ENCODE measurements at regions not wholly inside any gene's neighbourhood (a gene's known extent, or its start where the extent isn't known, plus 50 kb on each side); places are given as distances from the start of the nearest gene placed in this dataset.
"Not testable (repeated sequence)": the region's sequence is repeated elsewhere in the genome, so short reads cannot be mapped to it uniquely, and the experiment has no call there.

DNA sequence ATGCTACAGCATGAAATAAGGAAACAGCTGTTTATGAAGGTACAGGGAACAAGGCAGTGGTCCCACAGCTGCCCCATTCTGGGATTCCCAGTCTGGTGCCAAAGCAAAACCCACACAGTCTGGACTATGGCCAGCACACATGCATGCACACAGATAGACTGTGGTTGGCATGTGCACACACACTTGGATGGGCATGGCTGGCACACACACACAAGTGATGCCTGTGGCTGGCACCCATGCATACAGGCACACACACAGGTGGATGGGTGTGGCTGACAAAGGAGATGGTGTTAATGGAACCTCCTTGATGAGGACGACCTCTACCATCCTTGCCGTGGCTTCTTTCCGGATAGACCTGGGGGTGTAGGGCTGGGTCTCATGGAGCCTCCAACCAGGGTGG, 114.0 kb upstream of the LYZL2 start:
- CTCF ChIA-PET, result no interaction called here
- Mint-ChIP-seq H3K4me1 (ENCODE audit: low read depth, unreplicated experiment) (no peaks in the 10 kb centered on the region), H3K27me3 (ENCODE audit: unreplicated experiment) (peaks cover 14% of the 10 kb centered on the region), H3K36me3 (ENCODE audit: insufficient read depth, unreplicated experiment) (no peaks in the 10 kb centered on the region), H3K9me3 (ENCODE audit: low read depth, unreplicated experiment) (no peaks in the 10 kb centered on the region), H3K4me3 (ENCODE audit: low read depth, unreplicated experiment) (no peak overlapping the region), H3K27ac (ENCODE audit: unreplicated experiment) (no peak overlapping the region)
- intact Hi-C loops (cut with micrococcal nuclease; ENCODE audit: unreplicated experiment), result no loop called here
- no TSS peak for BruUV-seq (replicated peaks)
- TF ChIP-seq CTCF (IDR thresholded peaks at IDR 0.05; ENCODE audit: unreplicated experiment), result no peak
- DNase-seq, result no peak

DNA sequence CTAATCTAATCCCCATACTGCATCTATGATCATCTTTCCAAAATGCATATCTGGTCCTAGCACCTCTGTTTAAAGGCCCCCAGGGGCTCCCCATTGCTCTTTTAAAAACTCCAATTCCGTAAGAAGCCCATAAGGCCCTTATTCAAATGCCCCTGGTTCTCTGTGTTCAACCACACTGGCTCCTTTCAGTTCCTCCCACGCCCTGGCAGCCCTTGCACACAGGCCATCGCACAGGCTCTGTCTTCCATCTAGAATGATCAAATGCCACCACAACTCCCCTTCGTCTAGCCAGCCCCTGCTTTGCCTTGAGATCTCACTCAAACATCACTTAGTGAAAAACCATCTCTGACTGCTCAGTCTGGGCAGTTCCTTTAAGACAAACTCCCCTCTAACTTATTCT, 112.9 kb upstream of the LYZL2 start:
- Mint-ChIP-seq H3K36me3 (ENCODE audit: insufficient read depth, unreplicated experiment) (no peaks in the 10 kb centered on the region), H3K27ac (ENCODE audit: unreplicated experiment) (no peak overlapping the region), H3K4me3 (ENCODE audit: low read depth, unreplicated experiment) (no peak overlapping the region), H3K27me3 (ENCODE audit: unreplicated experiment) (peaks cover 14% of the 10 kb centered on the region), H3K4me1 (ENCODE audit: low read depth, unreplicated experiment) (no peaks in the 10 kb centered on the region), H3K9me3 (ENCODE audit: low read depth, unreplicated experiment) (no peaks in the 10 kb centered on the region)
- no peak for DNase-seq
- CTCF ChIA-PET, result interaction anchor here (0.6 kb wide), 1 partner anchor 785 kb away, joined by 4 read pairs; no protein-coding TSS in a partner anchor
- TF ChIP-seq CTCF (IDR thresholded peaks at IDR 0.05; ENCODE audit: unreplicated experiment), result no peak
- intact Hi-C loops (cut with micrococcal nuclease; ENCODE audit: unreplicated experiment), result no loop called here
- BruUV-seq (replicated peaks), result no TSS peak

DNA sequence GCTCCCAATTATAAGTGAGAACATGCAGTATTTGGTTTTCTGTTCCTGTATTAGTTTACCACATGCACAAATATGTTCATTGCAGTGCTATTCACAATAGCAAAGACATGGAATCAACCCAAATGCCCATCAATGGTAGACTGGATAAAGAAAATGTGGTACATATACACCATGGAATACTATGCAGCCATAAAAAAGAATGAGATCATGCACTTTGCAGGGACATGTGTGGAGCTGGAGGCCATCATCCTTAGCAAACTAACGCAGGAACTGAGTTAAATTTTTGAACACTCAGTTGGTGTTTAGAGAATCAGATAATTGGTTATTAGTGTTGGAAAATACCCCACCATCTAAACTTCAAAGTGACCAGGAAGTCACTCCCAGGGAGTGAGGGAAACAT, 111.2 kb upstream of the LYZL2 start:
- CTCF ChIA-PET, result not testable (repeated sequence)

GRCh38 chr10:30738416-30738815, 108.9 kb upstream of the LYZL2 start:
- CTCF ChIA-PET, result no interaction called here
- intact Hi-C loops (cut with micrococcal nuclease; ENCODE audit: unreplicated experiment), result no loop called here

More for the DNA sequence above, 111.2 kb upstream of the LYZL2 start:
- peaks cover 14% of the 10 kb centered on the region for H3K27me3 Mint-ChIP-seq (ENCODE audit: unreplicated experiment)
- intact Hi-C loops (cut with micrococcal nuclease; ENCODE audit: unreplicated experiment); H3K36me3 Mint-ChIP-seq (ENCODE audit: insufficient read depth, unreplicated experiment); H3K4me3 Mint-ChIP-seq (ENCODE audit: low read depth, unreplicated experiment); BruUV-seq (replicated peaks); H3K9me3 Mint-ChIP-seq (ENCODE audit: low read depth, unreplicated experiment); DNase-seq; H3K4me1 Mint-ChIP-seq (ENCODE audit: low read depth, unreplicated experiment); H3K27ac Mint-ChIP-seq (ENCODE audit: unreplicated experiment): not testable (repeated sequence)

More at GRCh38 chr10:30738416-30738815, 108.9 kb upstream of the LYZL2 start:
- BruUV-seq (replicated peaks), result no TSS peak
- Mint-ChIP-seq H3K27ac (ENCODE audit: unreplicated experiment) (no peak overlapping the region), H3K4me1 (ENCODE audit: low read depth, unreplicated experiment) (peaks cover 9% of the 10 kb centered on the region), H3K9me3 (ENCODE audit: low read depth, unreplicated experiment) (no peaks in the 10 kb centered on the region), H3K4me3 (ENCODE audit: low read depth, unreplicated experiment) (no peak overlapping the region), H3K36me3 (ENCODE audit: insufficient read depth, unreplicated experiment) (peaks cover 3% of the 10 kb centered on the region), H3K27me3 (ENCODE audit: unreplicated experiment) (peaks cover 14% of the 10 kb centered on the region)
- TF ChIP-seq CTCF (IDR thresholded peaks at IDR 0.05; ENCODE audit: unreplicated experiment), result no peak
- no peak for DNase-seq

Measured in Calu3 (cell line).